ENCODE measurements at regions not wholly inside any gene's neighbourhood (a gene's known extent, or its start where the extent isn't known, plus 50 kb on each side); places are given as distances from the start of the nearest gene placed in this dataset.

DNA sequence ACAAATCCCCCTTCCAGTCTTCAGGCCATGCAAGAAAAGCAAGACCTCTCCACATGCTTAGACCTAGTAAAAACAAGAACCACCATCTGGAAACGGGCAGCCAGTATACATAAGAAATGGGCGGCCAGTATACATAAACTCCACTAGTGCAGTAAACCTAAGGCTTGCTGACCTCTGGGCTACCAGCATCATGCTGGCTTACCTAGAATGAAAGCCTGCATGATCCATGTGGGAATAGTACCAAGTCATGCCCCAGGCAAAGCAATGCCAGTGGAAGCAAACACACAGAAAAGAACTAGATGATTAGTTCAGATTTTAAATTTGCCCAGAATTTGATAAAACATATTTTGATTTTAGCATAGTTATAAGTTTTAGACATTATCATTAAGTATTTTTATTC is 1346.4 kb downstream of the EFNA5 start:
- Histone ChIP-seq H3K27ac (ENCODE audit: extremely low read depth, low read depth, low read length) (no peak overlapping the region), H3K9me3 (ENCODE audit: control insufficient read depth, insufficient read depth, low read depth, low read length) (no peaks in the 10 kb centered on the region), H3K36me3 (ENCODE audit: control insufficient read depth in 2 of 2, insufficient read depth in 1 of 2, low read length in 2 of 2) (no peaks in the 10 kb centered on the region), H3K4me3 (ENCODE audit: low read depth, low read length) (no peak overlapping the region), H3K4me1 (ENCODE audit: control insufficient read depth, insufficient read depth, low read length) (no peaks in the 10 kb centered on the region)
- ChIA-PET CTCF (no interaction called here), POLR2A (no interaction called here)
- TF ChIP-seq ZNF2 (tag by site-specific recombination; IDR thresholded peaks at IDR 0.05) (no peak), YY1 (tag by site-specific recombination; IDR thresholded peaks at IDR 0.05) (no peak)

GRCh38 chr5:106321242-106321641 is 1349.5 kb downstream of the EFNA5 start:
- ChIA-PET POLR2A (no interaction called here), CTCF (no interaction called here)
- Histone ChIP-seq H3K4me3 (ENCODE audit: low read depth, low read length) (no peak overlapping the region), H3K36me3 (ENCODE audit: control insufficient read depth in 2 of 2, insufficient read depth in 1 of 2, low read length in 2 of 2) (no peaks in the 10 kb centered on the region), H3K9me3 (ENCODE audit: control insufficient read depth, insufficient read depth, low read depth, low read length) (no peaks in the 10 kb centered on the region), H3K27ac (ENCODE audit: extremely low read depth, low read depth, low read length) (no peak overlapping the region), H3K4me1 (ENCODE audit: control insufficient read depth, insufficient read depth, low read length) (no peaks in the 10 kb centered on the region)
- TF ChIP-seq ZEB2 (tag by site-specific recombination; IDR thresholded peaks at IDR 0.05) (no peak), ZNF521 (tag by site-specific recombination; IDR thresholded peaks at IDR 0.05) (no peak), ZNF777 (tag by site-specific recombination; IDR thresholded peaks at IDR 0.05; ENCODE audit: borderline replicate concordance) (no peak), BCL11B (tag by site-specific recombination; IDR thresholded peaks at IDR 0.05; ENCODE audit: low read depth) (no peak), ZBTB1 (tag by site-specific recombination; IDR thresholded peaks at IDR 0.05) (no peak), REPIN1 (tag by site-specific recombination; IDR thresholded peaks at IDR 0.05; ENCODE audit: low read depth) (no peak), ZNF580 (tag by site-specific recombination; IDR thresholded peaks at IDR 0.05) (no peak), ZNF214 (tag by site-specific recombination; IDR thresholded peaks at IDR 0.05; ENCODE audit: borderline replicate concordance) (no peak), ZNF843 (tag by site-specific recombination; IDR thresholded peaks at IDR 0.05) (no peak), ZBTB21 (tag by site-specific recombination; IDR thresholded peaks at IDR 0.05) (no peak)
- TF ChIP-seq, protein P1, sequence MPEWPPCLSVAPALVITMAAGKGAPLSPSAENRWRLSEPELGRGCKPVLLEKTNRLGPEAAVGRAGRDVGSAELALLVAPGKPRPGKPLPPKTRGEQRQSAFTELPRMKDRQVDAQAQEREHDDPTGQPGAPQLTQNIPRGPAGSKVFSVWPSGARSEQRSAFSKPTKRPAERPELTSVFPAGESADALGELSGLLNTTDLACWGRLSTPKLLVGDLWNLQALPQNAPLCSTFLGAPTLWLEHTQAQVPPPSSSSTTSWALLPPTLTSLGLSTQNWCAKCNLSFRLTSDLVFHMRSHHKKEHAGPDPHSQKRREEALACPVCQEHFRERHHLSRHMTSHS (tag by site-specific recombination; IDR thresholded peaks at IDR 0.05) = no peak

DNA sequence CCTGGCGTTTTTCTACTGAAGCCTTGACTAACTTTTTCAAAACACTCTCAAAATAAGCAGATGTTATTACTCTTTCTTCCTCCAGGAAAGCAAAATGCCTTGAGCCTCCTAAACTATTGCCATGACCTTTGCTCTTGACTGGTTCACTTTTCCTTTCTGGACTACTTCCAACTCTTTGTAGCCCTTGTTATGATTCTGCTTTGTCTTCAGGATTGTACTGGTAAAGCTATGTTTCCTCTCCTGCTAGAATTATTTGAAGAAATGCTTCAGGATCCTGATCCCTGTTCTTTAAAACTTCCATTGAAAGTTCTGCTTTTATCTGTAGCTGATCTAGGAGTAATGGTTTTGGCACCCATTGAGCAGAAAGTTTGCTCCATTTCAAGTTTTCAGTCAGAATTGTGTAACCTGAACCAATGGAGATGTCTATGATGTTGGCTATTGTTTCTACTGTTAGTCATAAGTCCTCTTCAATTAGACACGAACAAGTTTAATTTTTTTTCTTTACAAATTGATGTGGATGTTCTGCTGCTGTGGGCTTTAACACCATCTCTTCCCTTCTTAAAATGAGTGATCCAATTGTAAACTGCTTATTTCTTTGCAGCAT is 1356.4 kb downstream of the EFNA5 start:
- H3K36me3 ChIP-seq (ENCODE audit: control insufficient read depth in 2 of 2, insufficient read depth in 1 of 2, low read length in 2 of 2) = no peaks in the 10 kb centered on the region
- no peaks in the 10 kb centered on the region for H3K4me1 ChIP-seq (ENCODE audit: control insufficient read depth, insufficient read depth, low read length)
- CTCF ChIA-PET = no interaction called here
- H3K4me3 ChIP-seq (ENCODE audit: low read depth, low read length) = no peak overlapping the region
- POLR2A ChIA-PET = no interaction called here
- H3K27ac ChIP-seq (ENCODE audit: extremely low read depth, low read depth, low read length) = no peak overlapping the region
- H3K9me3 ChIP-seq (ENCODE audit: control insufficient read depth, insufficient read depth, low read depth, low read length) = no peaks in the 10 kb centered on the region
- TF ChIP-seq, protein P2, sequence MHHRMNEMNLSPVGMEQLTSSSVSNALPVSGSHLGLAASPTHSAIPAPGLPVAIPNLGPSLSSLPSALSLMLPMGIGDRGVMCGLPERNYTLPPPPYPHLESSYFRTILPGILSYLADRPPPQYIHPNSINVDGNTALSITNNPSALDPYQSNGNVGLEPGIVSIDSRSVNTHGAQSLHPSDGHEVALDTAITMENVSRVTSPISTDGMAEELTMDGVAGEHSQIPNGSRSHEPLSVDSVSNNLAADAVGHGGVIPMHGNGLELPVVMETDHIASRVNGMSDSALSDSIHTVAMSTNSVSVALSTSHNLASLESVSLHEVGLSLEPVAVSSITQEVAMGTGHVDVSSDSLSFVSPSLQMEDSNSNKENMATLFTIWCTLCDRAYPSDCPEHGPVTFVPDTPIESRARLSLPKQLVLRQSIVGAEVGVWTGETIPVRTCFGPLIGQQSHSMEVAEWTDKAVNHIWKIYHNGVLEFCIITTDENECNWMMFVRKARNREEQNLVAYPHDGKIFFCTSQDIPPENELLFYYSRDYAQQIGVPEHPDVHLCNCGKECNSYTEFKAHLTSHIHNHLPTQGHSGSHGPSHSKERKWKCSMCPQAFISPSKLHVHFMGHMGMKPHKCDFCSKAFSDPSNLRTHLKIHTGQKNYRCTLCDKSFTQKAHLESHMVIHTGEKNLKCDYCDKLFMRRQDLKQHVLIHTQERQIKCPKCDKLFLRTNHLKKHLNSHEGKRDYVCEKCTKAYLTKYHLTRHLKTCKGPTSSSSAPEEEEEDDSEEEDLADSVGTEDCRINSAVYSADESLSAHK (tag by site-specific recombination; IDR thresholded peaks at IDR 0.05) = no peak
- TF ChIP-seq ZSCAN23 (tag by site-specific recombination; IDR thresholded peaks at IDR 0.05) (no peak), ZBTB20 (tag by site-specific recombination; IDR thresholded peaks at IDR 0.05) (no peak), ZNF416 (tag by site-specific recombination; IDR thresholded peaks at IDR 0.05) (no peak), KLF10 (tag by site-specific recombination; IDR thresholded peaks at IDR 0.05) (no peak), ZNF394 (tag by site-specific recombination; IDR thresholded peaks at IDR 0.05; ENCODE audit: borderline replicate concordance) (no peak), PATZ1 (tag by site-specific recombination; IDR thresholded peaks at IDR 0.05) (no peak)
- TF ChIP-seq, protein P3, sequence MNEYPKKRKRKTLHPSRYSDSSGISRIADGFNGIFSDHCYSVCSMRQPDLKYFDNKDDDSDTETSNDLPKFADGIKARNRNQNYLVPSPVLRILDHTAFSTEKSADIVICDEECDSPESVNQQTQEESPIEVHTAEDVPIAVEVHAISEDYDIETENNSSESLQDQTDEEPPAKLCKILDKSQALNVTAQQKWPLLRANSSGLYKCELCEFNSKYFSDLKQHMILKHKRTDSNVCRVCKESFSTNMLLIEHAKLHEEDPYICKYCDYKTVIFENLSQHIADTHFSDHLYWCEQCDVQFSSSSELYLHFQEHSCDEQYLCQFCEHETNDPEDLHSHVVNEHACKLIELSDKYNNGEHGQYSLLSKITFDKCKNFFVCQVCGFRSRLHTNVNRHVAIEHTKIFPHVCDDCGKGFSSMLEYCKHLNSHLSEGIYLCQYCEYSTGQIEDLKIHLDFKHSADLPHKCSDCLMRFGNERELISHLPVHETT (tag by site-specific recombination; IDR thresholded peaks at IDR 0.05) = no peak
- TF ChIP-seq, protein P4, sequence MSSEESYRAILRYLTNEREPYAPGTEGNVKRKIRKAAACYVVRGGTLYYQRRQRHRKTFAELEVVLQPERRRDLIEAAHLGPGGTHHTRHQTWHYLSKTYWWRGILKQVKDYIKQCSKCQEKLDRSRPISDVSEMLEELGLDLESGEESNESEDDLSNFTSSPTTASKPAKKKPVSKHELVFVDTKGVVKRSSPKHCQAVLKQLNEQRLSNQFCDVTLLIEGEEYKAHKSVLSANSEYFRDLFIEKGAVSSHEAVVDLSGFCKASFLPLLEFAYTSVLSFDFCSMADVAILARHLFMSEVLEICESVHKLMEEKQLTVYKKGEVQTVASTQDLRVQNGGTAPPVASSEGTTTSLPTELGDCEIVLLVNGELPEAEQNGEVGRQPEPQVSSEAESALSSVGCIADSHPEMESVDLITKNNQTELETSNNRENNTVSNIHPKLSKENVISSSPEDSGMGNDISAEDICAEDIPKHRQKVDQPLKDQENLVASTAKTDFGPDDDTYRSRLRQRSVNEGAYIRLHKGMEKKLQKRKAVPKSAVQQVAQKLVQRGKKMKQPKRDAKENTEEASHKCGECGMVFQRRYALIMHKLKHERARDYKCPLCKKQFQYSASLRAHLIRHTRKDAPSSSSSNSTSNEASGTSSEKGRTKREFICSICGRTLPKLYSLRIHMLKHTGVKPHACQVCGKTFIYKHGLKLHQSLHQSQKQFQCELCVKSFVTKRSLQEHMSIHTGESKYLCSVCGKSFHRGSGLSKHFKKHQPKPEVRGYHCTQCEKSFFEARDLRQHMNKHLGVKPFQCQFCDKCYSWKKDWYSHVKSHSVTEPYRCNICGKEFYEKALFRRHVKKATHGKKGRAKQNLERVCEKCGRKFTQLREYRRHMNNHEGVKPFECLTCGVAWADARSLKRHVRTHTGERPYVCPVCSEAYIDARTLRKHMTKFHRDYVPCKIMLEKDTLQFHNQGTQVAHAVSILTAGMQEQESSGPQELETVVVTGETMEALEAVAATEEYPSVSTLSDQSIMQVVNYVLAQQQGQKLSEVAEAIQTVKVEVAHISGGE (tag by site-specific recombination; conservative IDR thresholded peaks at IDR 0.05; ENCODE audit: low read depth) = no peak

All from HEK293 (cell line).